H1 (cell line): ENCODE measurements at regions not wholly inside any gene's neighbourhood (a gene's known extent, or its start where the extent isn't known, plus 50 kb on each side); places are given as distances from the start of the nearest gene placed in this dataset.

ENCODE experiments used
- CBX5 ChIP-seq: fragments of 300-800, 300-1000 bp; sonication (generic); IDR thresholded peaks from 2 replicates; pipeline ENCODE4 v1.7.1; 2016; ENCODE audit warnings: antibody characterized with exemption, low read length, low read depth
- EP300 ChIP-seq, 2 experiments: IDR thresholded peaks; 1 replicate in 1 of 2; 2 replicates in 1 of 2; pipeline ENCODE4 v1.6.1; 2011 to 2012; ENCODE audit warnings: low read depth in 2 of 2, low read length in 2 of 2, mild to moderate bottlenecking in 2 of 2, borderline replicate concordance in 1 of 2, inconsistent platforms in 1 of 2, moderate library complexity in 1 of 2
- KDM1A ChIP-seq: fragments of 200-600, 300-600 bp; sonication (generic); IDR thresholded peaks from 2 replicates; pipeline ENCODE4 v1.7.1; 2016; ENCODE audit warnings: mild to moderate bottlenecking, low read length, borderline replicate concordance
- RAD21 ChIP-seq, 2 experiments: IDR thresholded peaks in 1 of 2; conservative IDR thresholded peaks in 1 of 2; 2 replicates each; pipeline ENCODE4 v1.6.1; 2011; ENCODE audit warnings: low read depth in 2 of 2, low read length in 2 of 2, improper control_type of control experiment in 1 of 2, inconsistent platforms in 1 of 2, mild to moderate bottlenecking in 1 of 2, moderate library complexity in 1 of 2
- RFX5 ChIP-seq: IDR thresholded peaks from 2 replicates; pipeline ENCODE4 v1.6.1; 2011; ENCODE audit warnings: low read depth, low read length, improper control_type of control experiment, borderline replicate concordance
- SP2 ChIP-seq: IDR thresholded peaks from 2 replicates; pipeline ENCODE4 v1.6.1; 2012; ENCODE audit warnings: mild to moderate bottlenecking, low read length, inconsistent platforms
- SUZ12 ChIP-seq: fragments of 200-600 bp; sonication (generic); IDR thresholded peaks from 2 replicates; pipeline ENCODE4 v1.6.1; 2012; ENCODE audit warnings: mild to moderate bottlenecking, inconsistent platforms, low read length, moderate library complexity, mixed read lengths
- TF ChIP-seq, protein P1 (sequence below): fragments of 300-600 bp; sonication (generic); IDR thresholded peaks from 2 replicates; pipeline ENCODE4 v1.7.1; 2012; ENCODE audit warnings: low read length, moderate library complexity, mild to moderate bottlenecking, inconsistent platforms; ENCODE audit not compliant: insufficient replicate concordance
- TF ChIP-seq, protein P2 (sequence below): IDR thresholded peaks from 2 replicates; pipeline ENCODE4 v1.6.1; 2012; ENCODE audit warnings: inconsistent platforms

- TF ChIP-seq, protein P1, sequence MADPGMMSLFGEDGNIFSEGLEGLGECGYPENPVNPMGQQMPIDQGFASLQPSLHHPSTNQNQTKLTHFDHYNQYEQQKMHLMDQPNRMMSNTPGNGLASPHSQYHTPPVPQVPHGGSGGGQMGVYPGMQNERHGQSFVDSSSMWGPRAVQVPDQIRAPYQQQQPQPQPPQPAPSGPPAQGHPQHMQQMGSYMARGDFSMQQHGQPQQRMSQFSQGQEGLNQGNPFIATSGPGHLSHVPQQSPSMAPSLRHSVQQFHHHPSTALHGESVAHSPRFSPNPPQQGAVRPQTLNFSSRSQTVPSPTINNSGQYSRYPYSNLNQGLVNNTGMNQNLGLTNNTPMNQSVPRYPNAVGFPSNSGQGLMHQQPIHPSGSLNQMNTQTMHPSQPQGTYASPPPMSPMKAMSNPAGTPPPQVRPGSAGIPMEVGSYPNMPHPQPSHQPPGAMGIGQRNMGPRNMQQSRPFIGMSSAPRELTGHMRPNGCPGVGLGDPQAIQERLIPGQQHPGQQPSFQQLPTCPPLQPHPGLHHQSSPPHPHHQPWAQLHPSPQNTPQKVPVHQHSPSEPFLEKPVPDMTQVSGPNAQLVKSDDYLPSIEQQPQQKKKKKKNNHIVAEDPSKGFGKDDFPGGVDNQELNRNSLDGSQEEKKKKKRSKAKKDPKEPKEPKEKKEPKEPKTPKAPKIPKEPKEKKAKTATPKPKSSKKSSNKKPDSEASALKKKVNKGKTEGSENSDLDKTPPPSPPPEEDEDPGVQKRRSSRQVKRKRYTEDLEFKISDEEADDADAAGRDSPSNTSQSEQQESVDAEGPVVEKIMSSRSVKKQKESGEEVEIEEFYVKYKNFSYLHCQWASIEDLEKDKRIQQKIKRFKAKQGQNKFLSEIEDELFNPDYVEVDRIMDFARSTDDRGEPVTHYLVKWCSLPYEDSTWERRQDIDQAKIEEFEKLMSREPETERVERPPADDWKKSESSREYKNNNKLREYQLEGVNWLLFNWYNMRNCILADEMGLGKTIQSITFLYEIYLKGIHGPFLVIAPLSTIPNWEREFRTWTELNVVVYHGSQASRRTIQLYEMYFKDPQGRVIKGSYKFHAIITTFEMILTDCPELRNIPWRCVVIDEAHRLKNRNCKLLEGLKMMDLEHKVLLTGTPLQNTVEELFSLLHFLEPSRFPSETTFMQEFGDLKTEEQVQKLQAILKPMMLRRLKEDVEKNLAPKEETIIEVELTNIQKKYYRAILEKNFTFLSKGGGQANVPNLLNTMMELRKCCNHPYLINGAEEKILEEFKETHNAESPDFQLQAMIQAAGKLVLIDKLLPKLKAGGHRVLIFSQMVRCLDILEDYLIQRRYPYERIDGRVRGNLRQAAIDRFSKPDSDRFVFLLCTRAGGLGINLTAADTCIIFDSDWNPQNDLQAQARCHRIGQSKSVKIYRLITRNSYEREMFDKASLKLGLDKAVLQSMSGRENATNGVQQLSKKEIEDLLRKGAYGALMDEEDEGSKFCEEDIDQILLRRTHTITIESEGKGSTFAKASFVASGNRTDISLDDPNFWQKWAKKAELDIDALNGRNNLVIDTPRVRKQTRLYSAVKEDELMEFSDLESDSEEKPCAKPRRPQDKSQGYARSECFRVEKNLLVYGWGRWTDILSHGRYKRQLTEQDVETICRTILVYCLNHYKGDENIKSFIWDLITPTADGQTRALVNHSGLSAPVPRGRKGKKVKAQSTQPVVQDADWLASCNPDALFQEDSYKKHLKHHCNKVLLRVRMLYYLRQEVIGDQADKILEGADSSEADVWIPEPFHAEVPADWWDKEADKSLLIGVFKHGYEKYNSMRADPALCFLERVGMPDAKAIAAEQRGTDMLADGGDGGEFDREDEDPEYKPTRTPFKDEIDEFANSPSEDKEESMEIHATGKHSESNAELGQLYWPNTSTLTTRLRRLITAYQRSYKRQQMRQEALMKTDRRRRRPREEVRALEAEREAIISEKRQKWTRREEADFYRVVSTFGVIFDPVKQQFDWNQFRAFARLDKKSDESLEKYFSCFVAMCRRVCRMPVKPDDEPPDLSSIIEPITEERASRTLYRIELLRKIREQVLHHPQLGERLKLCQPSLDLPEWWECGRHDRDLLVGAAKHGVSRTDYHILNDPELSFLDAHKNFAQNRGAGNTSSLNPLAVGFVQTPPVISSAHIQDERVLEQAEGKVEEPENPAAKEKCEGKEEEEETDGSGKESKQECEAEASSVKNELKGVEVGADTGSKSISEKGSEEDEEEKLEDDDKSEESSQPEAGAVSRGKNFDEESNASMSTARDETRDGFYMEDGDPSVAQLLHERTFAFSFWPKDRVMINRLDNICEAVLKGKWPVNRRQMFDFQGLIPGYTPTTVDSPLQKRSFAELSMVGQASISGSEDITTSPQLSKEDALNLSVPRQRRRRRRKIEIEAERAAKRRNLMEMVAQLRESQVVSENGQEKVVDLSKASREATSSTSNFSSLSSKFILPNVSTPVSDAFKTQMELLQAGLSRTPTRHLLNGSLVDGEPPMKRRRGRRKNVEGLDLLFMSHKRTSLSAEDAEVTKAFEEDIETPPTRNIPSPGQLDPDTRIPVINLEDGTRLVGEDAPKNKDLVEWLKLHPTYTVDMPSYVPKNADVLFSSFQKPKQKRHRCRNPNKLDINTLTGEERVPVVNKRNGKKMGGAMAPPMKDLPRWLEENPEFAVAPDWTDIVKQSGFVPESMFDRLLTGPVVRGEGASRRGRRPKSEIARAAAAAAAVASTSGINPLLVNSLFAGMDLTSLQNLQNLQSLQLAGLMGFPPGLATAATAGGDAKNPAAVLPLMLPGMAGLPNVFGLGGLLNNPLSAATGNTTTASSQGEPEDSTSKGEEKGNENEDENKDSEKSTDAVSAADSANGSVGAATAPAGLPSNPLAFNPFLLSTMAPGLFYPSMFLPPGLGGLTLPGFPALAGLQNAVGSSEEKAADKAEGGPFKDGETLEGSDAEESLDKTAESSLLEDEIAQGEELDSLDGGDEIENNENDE: no peak
- TF ChIP-seq SP2 (no peak), EP300 (IDR thresholded peaks at IDR 0.05; ENCODE audit: borderline replicate concordance in 1 of 2, low read depth in 2 of 2, low read length in 2 of 2) (no peak), RFX5 (no peak), KDM1A (no peak), CBX5 (no peak), RAD21 (IDR thresholded peaks at IDR 0.05 in 1 of 2, conservative IDR thresholded peaks at IDR 0.05 in 1 of 2; ENCODE audit: low read depth in 2 of 2, low read length in 2 of 2) (no peak), SUZ12 (no peak)
- TF ChIP-seq, protein P2, sequence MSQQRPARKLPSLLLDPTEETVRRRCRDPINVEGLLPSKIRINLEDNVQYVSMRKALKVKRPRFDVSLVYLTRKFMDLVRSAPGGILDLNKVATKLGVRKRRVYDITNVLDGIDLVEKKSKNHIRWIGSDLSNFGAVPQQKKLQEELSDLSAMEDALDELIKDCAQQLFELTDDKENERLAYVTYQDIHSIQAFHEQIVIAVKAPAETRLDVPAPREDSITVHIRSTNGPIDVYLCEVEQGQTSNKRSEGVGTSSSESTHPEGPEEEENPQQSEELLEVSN: no peak
Observed at GRCh38 chr19:28153123-28153522, 1059.8 kb downstream of the UQCRFS1 start (continued).
